T47D (cell line): ENCODE measurements at regions not wholly inside any gene's neighbourhood (a gene's known extent, or its start where the extent isn't known, plus 50 kb on each side); places are given as distances from the start of the nearest gene placed in this dataset.
A peak's percentile ranks its signal among the peaks of the same experiment; 100 is the strongest.

Experiments
- DNase-seq, 2 experiments: peaks; one replicate each; pipeline versions ENCODE4 v3.0.0 to v3.0.0-alpha.2; 2011 to 2012; ENCODE audit warnings: low read depth in 1 of 2, low spot score in 1 of 2
- JUND ChIP-seq: IDR thresholded peaks from 2 replicates; pipeline ENCODE4 v1.6.1; 2012; ENCODE audit warnings: low read depth
- in situ Hi-C: cut with HindIII; loops from 2 replicates; pipeline ENCODE4 v1.10.0; 2016; ENCODE audit warnings: low sequenced_read_pairs, low pct_unique_long_range_greater_than_20kb

- TF ChIP-seq JUND = no peak
- no peak for DNase-seq
- in situ Hi-C loops = no loop called here
These were observed 209.4 kb downstream of the DTWD2 start for GRCh38 chr5:118778941-118779340.

DNA sequence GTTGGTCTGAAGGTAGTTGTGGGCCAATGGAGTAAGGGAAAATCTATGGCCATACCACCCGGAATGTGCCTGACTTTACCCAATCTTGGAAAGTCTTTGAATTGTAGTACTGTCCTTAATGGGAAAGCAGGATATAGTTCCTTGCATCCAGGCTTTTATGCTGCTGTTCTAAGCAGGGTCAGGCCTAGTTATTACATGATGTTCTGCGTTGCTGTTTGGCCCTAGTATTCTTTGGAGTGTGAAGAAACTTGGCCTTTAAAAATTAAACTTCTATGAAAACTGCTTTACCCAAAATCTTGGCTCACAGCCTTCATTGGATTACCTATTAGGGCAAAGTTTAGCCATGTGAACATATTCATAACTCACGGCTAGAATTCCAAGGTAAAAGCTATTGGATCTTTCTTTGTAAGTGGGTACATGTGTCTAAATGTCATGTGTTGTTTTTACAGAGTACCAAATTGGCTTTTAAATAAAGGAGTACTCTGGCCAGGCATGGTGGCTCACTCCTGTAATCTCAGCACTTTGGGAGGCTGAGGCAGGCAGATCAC lies 211.1 kb downstream of the DTWD2 start:
- no peak for TF ChIP-seq JUND
- DNase-seq = no peak
- in situ Hi-C loops = no loop called here

DNA sequence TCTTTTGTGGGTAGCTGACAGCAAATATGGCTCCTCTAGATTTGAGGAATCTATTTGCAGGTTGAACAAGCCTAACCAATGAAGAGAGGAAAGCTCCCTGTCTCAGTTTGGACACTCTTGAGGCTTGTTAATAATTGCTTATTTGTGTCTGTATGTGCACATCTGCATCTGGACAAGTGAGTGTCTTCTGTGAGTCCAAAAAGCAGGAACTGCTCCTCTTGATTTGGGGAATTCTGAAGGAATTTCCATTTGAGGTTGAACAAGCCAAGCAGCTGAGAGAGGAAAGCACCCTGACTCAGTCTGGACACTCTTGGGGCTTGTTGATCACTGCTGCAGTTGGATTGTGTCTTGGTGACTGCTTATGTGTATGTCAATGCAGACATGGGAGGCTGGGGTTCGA lies 211.6 kb downstream of the DTWD2 start:
- TF ChIP-seq JUND = no peak
- in situ Hi-C loops = no loop called here
- DNase-seq = no peak

DNA sequence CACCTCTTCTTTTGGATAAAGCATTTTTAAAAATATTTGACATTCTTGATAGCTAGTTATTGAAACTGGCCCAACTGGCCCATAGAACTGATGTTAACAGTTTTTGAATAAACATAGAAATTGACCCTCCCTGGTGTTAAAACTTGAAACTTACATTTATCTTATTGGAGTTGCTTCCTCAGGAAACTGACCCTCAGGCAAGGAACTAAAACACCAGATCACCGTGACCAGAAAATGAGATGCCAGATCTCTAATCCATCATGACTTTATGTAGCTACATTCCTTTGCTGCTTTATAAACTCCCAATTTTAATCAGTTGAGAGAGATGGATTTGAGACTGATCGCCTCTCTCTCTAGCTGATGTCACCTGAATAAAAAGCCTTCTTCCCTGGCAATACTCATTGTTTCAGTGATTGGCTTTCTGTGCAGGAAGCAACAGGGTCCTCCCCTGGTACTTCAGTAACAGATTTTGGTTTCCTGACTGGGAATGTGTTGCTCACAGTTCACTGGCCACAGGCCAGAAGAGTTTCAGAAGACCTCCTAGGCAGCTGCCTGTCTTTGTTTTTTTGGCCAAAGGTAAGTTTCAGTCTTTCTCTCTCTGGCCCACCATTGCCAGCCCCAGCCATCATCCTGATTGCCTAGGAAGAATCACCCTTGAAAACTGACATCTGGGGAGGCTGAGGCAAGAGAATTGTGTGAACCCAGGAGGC lies 212.4 kb downstream of the DTWD2 start:
- DNase-seq = peak in 1 of 2 experiments; percentile 92
- in situ Hi-C loops = no loop called here
- peak; percentile 84; the same call in 1 of the 2 replicates for TF ChIP-seq JUND

DNA sequence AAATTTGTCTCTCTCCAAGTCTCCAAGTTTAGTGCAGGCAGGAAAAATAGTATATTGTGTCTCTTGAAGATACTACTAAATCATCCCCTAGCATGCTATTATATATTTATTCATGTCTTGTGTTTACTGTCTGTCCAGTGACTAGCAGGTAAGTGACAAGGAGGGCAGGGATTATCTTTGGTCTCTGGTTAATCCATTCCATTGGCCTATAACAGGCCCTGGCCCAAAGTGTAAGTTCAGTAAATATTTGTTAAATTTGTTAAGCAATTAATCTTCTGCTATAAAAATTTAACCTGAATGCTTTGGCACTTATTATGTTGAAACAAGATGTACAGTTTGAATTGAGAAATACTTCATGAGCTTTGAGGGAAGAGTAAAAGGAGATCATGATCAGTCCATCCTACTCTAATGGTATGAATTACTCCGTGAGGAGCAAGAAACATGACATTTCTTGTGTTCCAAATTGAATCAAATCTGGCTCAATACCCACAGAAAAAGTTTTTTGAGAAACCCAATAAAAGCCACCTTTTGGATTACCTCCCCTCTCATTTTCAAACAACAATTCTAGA lies 219.7 kb downstream of the DTWD2 start:
- in situ Hi-C loops = no loop called here
- peak in 1 of 2 experiments; percentile 38 for DNase-seq

DNA sequence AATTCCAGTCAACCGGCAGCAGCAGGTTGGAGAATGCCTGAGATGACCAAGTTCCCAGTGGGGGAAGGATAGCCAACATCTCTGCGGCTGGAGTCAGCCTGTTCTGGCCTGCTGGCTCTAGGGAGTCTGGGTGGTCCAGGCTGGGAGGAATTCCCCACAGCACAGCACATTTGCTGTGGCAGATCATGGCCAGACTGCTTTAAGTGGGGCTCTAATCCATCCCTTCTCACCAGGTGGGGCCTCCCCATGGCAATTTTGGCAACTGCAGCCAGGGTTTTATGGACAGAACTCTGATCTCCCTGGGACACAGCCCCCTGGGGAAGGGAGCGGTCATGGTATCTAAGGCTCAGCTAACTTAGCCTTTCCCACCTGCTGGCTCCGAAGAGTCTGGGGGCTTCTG lies 226.1 kb downstream of the DTWD2 start:
- in situ Hi-C loops = no loop called here
- no peak for DNase-seq
- no peak for TF ChIP-seq JUND

More for the DNA sequence above, 219.7 kb downstream of the DTWD2 start:
- no peak for TF ChIP-seq JUND

DNA sequence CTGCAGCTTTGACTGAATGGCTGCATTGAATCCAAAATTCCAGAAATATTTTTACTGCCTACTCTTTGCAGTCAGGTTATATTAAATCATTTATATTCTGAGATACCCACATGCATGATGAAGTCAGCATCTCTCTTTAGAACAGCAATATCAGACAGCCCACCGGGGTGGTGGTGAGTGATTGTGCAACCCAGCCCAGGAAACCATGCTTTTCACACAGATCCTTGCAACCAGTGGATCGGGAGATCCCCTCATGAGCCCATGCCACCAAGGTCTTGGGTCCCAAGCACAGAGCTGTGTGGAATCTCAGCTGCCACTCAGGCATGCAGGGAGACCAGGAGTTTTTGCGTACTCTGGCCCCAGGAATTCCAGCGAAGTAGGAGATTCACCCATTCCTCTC lies 226.5 kb downstream of the DTWD2 start:
- in situ Hi-C loops = no loop called here
- TF ChIP-seq JUND = no peak
- no peak for DNase-seq

- in situ Hi-C loops = no loop called here
- no peak for TF ChIP-seq JUND
- DNase-seq = no peak
These were observed 235.4 kb downstream of the DTWD2 start for GRCh38 chr5:118752969-118753368.

- no peak for TF ChIP-seq JUND
- in situ Hi-C loops = no loop called here
These were observed 252.0 kb downstream of the DTWD2 start for GRCh38 chr5:118736396-118736795.

DNA sequence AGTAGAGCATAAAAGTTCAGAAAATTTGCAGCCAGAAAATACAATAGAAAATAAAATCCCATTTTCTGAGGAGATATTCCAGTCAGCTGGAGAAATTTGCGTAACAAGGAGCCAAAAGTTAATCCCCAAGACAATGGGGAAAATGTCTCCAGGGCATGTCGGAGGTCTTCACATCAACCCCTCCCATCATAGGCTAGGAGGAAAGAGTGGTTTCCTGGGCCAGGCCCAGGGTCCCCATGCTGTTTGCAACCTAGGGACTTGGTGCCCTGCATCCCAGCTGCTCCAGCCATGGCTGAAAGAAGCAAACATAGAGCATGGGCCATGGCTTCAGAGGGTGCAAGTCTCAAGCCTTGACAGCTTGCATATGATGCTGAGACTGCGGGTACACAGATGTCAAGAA lies 255.0 kb downstream of the DTWD2 start:
- no peak for DNase-seq
- no peak for TF ChIP-seq JUND
- in situ Hi-C loops = no loop called here

More at GRCh38 chr5:118736396-118736795, 252.0 kb downstream of the DTWD2 start:
- DNase-seq = no peak

GRCh38 chr5:118728191-118728590 lies 260.2 kb downstream of the DTWD2 start:
- no peak for DNase-seq
- in situ Hi-C loops = no loop called here
- no peak for TF ChIP-seq JUND

DNA sequence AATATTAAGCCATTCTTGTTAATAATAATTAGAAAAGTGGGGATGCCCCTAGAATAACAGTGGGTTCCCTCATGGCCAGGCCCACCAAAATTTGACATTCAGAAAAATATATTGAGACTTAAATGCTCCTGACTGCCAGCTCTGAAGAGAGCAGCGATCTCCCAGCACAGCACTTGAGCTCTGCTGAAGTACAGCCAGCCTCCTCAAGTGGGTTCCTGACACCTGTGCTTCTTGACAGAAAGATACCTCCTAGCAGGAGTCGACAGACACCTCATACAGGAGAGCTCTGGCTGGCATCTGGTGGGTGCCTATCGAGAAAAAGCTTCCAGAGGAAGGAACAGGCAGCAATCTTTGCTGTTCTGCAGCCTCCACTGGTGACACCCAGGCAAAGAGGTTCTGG lies 261.5 kb downstream of the DTWD2 start:
- no peak for TF ChIP-seq JUND
- DNase-seq = no peak
- in situ Hi-C loops = no loop called here

- no peak for TF ChIP-seq JUND
- in situ Hi-C loops = no loop called here
- DNase-seq = no peak
These were observed 265.4 kb downstream of the DTWD2 start for GRCh38 chr5:118723021-118723338.
